HepG2 (cell line): ENCODE measurements at regions not wholly inside any gene's neighbourhood (a gene's known extent, or its start where the extent isn't known, plus 50 kb on each side); places are given as distances from the start of the nearest gene placed in this dataset.

Experiments used
- ARNT ChIP-seq: fragments of 450-650 bp; IDR thresholded peaks from 2 replicates; pipeline ENCODE4 v1.6.1; 2017
- BCL6 ChIP-seq: IDR thresholded peaks from 2 replicates; pipeline ENCODE4 v1.6.1; 2016; ENCODE audit warnings: missing genetic modification reagents, missing compliant biosample characterization
- FOXK2 ChIP-seq: fragments of 450-650 bp; IDR thresholded peaks from 2 replicates; pipeline ENCODE4 v1.6.1; 2016
- KDM6A ChIP-seq: IDR thresholded peaks from 2 replicates; pipeline ENCODE4 v1.6.1; 2016; ENCODE audit warnings: low read depth
- KLF9 ChIP-seq: IDR thresholded peaks from 2 replicates; pipeline ENCODE4 v1.6.1; 2016; ENCODE audit warnings: low read depth
- MED8 ChIP-seq: sonication (generic); formaldehyde crosslinking; IDR thresholded peaks from 2 replicates; pipeline ENCODE4 v1.8.1; 2023; ENCODE audit warnings: mild to moderate bottlenecking, missing genetic modification reagents; ENCODE audit not compliant: insufficient replicate concordance
- POLR2AphosphoS2 ChIP-seq: IDR thresholded peaks from 2 replicates; pipeline ENCODE4 v1.6.1; 2011; ENCODE audit warnings: low read depth, low read length, improper control_type of control experiment
- RORA ChIP-seq: sonication (generic); formaldehyde crosslinking; IDR thresholded peaks from 2 replicates; pipeline ENCODE4 v1.5.0; 2020; ENCODE audit warnings: mild to moderate bottlenecking, missing genetic modification reagents, moderate library complexity
- SRSF4 ChIP-seq: fragments of 200-400 bp; formaldehyde crosslinking; IDR thresholded peaks from one replicate; pipeline ENCODE4 v1.6.1; 2018; ENCODE audit warnings: mild to moderate bottlenecking, low read depth, low read length, moderate library complexity; ENCODE audit not compliant: poor library complexity, severe bottlenecking
- TBP ChIP-seq: sonication (generic); formaldehyde crosslinking; IDR thresholded peaks from 2 replicates; pipeline ENCODE4 v1.5.0; 2020; ENCODE audit warnings: missing genetic modification reagents
- ZNF17 ChIP-seq: sonication (generic); formaldehyde crosslinking; IDR thresholded peaks from 2 replicates; pipeline ENCODE4 v1.5.0; 2020; ENCODE audit warnings: mild to moderate bottlenecking, missing genetic modification reagents
- ZNF44 ChIP-seq: sonication (generic); formaldehyde crosslinking; IDR thresholded peaks from 2 replicates; pipeline ENCODE4 v1.5.1; 2020; ENCODE audit warnings: mild to moderate bottlenecking, missing genetic modification reagents
- ZNF615 ChIP-seq: sonication (generic); formaldehyde crosslinking; IDR thresholded peaks from 2 replicates; pipeline ENCODE4 v1.5.0; 2020; ENCODE audit warnings: mild to moderate bottlenecking, missing genetic modification reagents, borderline replicate concordance
- ZNF660 ChIP-seq: sonication (generic); formaldehyde crosslinking; IDR thresholded peaks from 2 replicates; pipeline ENCODE4 v1.5.1; 2020; ENCODE audit warnings: mild to moderate bottlenecking, low read depth, missing genetic modification reagents, borderline replicate concordance
- ZNF775 ChIP-seq: sonication (generic); formaldehyde crosslinking; IDR thresholded peaks from 2 replicates; pipeline ENCODE4 v1.4.0; 2020; ENCODE audit warnings: missing genetic modification reagents, mild to moderate bottlenecking, moderate library complexity, borderline replicate concordance
- ZNF790 ChIP-seq: sonication (generic); formaldehyde crosslinking; IDR thresholded peaks from 2 replicates; pipeline ENCODE4 v1.8.0; 2022; ENCODE audit warnings: missing genetic modification reagents, mild to moderate bottlenecking, borderline replicate concordance
- ZNF816 ChIP-seq: sonication (generic); formaldehyde crosslinking; IDR thresholded peaks from 2 replicates; pipeline ENCODE4 v1.8.0; 2022; ENCODE audit warnings: missing genetic modification reagents, mild to moderate bottlenecking, borderline replicate concordance
- TF ChIP-seq, protein P1 (sequence below): sonication (generic); formaldehyde crosslinking; IDR thresholded peaks from 2 replicates; pipeline ENCODE4 v1.5.0; 2020; ENCODE audit warnings: missing genetic modification reagents
- TF ChIP-seq, protein P2 (sequence below): sonication (generic); formaldehyde crosslinking; IDR thresholded peaks from 2 replicates; pipeline ENCODE4 v1.9.0; 2022; ENCODE audit warnings: low read depth, missing genetic modification reagents
- TF ChIP-seq, protein P3 (sequence below): sonication (generic); formaldehyde crosslinking; IDR thresholded peaks from 2 replicates; pipeline ENCODE4 v1.4.0; 2020; ENCODE audit warnings: missing genetic modification reagents, borderline replicate concordance
- TF ChIP-seq, protein P4 (sequence below): sonication (generic); formaldehyde crosslinking; IDR thresholded peaks from 2 replicates; pipeline ENCODE4 v1.4.0; 2020; ENCODE audit warnings: missing genetic modification reagents
- TF ChIP-seq, protein P5 (sequence below): sonication (generic); formaldehyde crosslinking; IDR thresholded peaks from 2 replicates; pipeline ENCODE4 v1.4.0; 2020; ENCODE audit warnings: missing genetic modification reagents, borderline replicate concordance

DNA sequence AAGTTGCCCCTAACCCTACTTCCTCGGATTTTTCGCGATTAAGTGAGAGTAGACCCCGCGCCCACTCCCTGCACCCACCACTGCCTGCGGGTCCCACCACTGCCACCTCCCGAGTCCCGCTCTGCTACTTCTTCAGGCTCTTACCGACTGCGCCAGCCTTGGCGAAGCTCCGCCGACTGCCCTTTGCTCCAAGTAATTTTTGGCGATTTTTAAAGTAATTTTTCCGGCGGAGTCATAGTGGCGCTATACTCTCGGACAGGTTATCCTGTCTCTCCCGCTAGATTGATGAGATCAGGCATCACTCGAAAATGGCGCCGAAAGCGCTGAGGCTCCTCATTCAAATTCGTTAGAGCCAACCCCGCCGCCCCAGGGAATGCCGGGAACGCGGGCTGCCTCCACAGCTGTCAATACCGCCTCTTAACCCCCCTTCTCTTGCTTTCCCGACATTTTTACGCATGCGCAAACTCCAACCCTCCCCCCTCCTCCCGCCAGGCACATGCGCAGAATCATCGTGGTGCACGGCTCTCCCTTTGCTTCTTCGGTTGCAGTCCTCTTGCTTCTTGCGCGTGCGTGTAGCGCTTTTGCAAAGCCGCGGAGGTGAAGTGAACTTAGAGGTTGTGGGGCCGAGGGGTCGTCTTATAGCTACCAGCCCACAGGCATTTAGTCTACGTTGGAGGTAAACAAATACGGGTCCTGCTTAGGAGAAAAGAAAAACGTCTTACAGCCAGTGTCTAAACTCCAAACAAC is 66.6 kb downstream of the KCNRG start (continued):
- TF ChIP-seq, protein P1, sequence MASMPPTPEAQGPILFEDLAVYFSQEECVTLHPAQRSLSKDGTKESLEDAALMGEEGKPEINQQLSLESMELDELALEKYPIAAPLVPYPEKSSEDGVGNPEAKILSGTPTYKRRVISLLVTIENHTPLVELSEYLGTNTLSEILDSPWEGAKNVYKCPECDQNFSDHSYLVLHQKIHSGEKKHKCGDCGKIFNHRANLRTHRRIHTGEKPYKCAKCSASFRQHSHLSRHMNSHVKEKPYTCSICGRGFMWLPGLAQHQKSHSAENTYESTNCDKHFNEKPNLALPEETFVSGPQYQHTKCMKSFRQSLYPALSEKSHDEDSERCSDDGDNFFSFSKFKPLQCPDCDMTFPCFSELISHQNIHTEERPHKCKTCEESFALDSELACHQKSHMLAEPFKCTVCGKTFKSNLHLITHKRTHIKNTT (CRISPR knock-in tag), result no peak
- no peak for TF ChIP-seq ZNF17 (CRISPR knock-in tag)
- TF ChIP-seq, protein P2, sequence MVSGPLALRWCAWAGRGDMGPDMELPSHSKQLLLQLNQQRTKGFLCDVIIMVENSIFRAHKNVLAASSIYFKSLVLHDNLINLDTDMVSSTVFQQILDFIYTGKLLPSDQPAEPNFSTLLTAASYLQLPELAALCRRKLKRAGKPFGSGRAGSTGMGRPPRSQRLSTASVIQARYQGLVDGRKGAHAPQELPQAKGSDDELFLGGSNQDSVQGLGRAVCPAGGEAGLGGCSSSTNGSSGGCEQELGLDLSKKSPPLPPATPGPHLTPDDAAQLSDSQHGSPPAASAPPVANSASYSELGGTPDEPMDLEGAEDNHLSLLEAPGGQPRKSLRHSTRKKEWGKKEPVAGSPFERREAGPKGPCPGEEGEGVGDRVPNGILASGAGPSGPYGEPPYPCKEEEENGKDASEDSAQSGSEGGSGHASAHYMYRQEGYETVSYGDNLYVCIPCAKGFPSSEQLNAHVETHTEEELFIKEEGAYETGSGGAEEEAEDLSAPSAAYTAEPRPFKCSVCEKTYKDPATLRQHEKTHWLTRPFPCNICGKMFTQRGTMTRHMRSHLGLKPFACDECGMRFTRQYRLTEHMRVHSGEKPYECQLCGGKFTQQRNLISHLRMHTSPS, result no peak
- TF ChIP-seq ZNF775 (CRISPR knock-in tag), result no peak
- no peak; the same call in 1 of the 2 replicates for TF ChIP-seq BCL6 (CRISPR knock-in tag)
- no peak for TF ChIP-seq ZNF44 (CRISPR knock-in tag)
- TF ChIP-seq ZNF660, result no peak
- TF ChIP-seq ZNF816, result no peak; the same call in 1 of the 2 replicates
- TF ChIP-seq FOXK2, result peak; percentile 87; the same call in 1 of the 2 replicates
- no peak for TF ChIP-seq ZNF615 (CRISPR knock-in tag)
- TF ChIP-seq ARNT, result no peak
- TF ChIP-seq RORA (CRISPR knock-in tag), result no peak
- no peak for TF ChIP-seq KLF9 (CRISPR knock-in tag)
- TF ChIP-seq TBP (CRISPR knock-in tag), result no peak
- TF ChIP-seq SRSF4, result no peak
- TF ChIP-seq, protein P3, sequence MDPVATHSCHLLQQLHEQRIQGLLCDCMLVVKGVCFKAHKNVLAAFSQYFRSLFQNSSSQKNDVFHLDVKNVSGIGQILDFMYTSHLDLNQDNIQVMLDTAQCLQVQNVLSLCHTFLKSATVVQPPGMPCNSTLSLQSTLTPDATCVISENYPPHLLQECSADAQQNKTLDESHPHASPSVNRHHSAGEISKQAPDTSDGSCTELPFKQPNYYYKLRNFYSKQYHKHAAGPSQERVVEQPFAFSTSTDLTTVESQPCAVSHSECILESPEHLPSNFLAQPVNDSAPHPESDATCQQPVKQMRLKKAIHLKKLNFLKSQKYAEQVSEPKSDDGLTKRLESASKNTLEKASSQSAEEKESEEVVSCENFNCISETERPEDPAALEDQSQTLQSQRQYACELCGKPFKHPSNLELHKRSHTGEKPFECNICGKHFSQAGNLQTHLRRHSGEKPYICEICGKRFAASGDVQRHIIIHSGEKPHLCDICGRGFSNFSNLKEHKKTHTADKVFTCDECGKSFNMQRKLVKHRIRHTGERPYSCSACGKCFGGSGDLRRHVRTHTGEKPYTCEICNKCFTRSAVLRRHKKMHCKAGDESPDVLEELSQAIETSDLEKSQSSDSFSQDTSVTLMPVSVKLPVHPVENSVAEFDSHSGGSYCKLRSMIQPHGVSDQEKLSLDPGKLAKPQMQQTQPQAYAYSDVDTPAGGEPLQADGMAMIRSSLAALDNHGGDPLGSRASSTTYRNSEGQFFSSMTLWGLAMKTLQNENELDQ, result no peak
- TF ChIP-seq, protein P4, sequence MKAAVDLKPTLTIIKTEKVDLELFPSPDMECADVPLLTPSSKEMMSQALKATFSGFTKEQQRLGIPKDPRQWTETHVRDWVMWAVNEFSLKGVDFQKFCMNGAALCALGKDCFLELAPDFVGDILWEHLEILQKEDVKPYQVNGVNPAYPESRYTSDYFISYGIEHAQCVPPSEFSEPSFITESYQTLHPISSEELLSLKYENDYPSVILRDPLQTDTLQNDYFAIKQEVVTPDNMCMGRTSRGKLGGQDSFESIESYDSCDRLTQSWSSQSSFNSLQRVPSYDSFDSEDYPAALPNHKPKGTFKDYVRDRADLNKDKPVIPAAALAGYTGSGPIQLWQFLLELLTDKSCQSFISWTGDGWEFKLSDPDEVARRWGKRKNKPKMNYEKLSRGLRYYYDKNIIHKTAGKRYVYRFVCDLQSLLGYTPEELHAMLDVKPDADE, result no peak
- TF ChIP-seq KDM6A (CRISPR knock-in tag), result no peak
- TF ChIP-seq ZNF790 (CRISPR knock-in tag), result 0 out of 2 replicates have a peak, but pooled peaks have one; percentile 57
- no peak for TF ChIP-seq MED8 (CRISPR knock-in tag)
- no peak for TF ChIP-seq POLR2AphosphoS2
- TF ChIP-seq, protein P5, sequence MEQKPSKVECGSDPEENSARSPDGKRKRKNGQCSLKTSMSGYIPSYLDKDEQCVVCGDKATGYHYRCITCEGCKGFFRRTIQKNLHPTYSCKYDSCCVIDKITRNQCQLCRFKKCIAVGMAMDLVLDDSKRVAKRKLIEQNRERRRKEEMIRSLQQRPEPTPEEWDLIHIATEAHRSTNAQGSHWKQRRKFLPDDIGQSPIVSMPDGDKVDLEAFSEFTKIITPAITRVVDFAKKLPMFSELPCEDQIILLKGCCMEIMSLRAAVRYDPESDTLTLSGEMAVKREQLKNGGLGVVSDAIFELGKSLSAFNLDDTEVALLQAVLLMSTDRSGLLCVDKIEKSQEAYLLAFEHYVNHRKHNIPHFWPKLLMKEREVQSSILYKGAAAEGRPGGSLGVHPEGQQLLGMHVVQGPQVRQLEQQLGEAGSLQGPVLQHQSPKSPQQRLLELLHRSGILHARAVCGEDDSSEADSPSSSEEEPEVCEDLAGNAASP (CRISPR knock-in tag), result no peak
